ENCODE measurements at regions not wholly inside any gene's neighbourhood (a gene's known extent, or its start where the extent isn't known, plus 50 kb on each side); places are given as distances from the start of the nearest gene placed in this dataset.

DNA sequence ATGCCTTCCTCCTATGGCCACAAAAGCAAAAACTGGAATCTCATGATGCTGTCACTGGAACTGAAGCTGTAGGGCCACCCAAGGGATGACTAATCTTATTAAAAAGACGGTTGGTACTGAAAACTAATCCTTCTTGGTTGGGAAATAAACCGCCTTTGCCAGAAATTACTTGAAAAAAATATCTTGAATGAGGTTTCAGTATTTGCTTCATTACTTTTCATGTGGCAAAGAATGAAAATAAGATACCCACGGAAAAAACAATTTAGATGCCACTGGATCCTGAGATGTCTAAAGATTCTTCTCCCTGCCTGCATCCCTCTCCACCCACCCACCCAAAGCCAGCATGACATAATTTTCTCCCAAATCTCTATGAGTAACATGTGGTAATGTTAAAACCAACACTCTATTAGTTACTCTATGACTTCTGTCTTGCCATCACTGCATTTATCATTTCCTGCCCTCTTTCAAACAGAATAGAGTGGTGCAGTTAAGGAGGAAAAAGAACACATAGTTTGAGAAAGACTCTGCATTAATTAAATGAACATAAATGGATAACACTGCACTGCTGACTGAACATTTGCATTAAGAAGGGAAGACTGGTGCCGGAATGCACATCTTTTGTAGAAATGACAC is 111.8 kb upstream of the DPH6 start:
- no peak for DNase-seq

- DNase-seq: no peak
Measured at GRCh38 chr15:35663956-35664355, 118.0 kb upstream of the DPH6 start.

DNA sequence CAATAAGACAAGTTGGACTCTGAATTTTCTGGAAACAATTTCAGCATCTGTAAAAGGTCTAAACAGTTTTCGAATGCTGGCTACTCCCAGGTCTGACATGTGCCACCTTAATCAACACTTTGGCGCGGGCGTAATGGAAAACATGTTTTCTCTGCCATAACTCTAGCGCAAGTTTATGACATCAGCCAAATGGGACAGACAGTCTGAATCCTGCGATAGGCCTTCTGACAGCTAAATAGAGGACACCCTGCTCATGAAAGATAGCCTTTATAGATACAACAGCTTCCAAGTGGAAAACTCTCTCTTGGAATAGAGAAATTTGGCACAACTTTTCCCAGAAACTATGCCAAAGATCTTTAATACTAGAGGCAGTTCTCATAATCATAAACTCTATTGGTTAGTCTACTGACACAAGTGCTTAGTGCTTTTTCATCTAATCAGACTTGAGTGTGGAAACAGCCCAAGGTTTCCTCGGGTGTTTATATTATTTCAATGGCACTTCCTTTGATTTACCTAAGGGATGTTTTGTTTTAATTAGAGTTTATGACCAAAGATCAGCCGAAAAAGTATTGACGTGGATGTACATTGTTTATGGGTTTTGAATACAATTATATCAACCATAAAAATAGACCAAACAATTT is 120.1 kb upstream of the DPH6 start:
- DNase-seq: peak; percentile 55

DNA sequence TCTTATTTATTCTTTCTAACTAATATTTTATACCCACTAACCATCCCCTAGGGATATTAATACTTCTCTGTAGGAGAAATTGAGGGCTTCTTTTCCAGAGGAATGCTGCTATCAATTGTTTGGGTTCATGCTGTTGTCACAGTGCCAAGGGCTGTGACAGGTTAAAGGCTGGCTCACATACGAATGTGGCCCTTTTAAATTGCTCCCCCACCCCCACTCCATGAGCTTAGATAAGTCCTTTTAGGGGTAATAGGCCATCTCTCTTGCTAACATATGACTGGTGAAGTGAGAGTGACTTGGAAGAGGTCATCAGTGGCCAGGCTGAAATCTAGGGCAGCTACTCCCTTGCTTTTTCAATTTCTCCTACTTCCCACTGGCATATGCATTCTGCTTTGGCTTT is 121.9 kb upstream of the DPH6 start:
- DNase-seq: no peak

DNA sequence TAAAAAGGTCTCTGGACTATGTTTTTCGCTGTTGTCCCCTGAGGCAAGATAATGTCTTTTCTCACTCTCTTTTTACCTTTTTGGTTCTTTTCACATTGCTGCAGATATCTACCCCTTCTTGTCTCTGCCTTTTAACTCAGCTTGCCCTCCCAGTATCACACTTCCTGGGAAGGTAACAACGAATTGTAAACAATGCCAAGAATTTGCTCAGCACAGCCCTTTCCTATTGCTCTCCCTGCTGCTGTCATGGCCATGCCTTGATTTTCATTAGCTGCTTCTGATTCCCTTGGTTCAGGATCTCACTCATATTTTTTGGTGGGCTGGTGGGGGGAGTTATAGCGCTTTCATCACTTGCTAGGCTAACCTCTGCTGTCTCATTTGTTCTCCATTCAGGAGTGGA is 123.1 kb upstream of the DPH6 start:
- DNase-seq: no peak

DNA sequence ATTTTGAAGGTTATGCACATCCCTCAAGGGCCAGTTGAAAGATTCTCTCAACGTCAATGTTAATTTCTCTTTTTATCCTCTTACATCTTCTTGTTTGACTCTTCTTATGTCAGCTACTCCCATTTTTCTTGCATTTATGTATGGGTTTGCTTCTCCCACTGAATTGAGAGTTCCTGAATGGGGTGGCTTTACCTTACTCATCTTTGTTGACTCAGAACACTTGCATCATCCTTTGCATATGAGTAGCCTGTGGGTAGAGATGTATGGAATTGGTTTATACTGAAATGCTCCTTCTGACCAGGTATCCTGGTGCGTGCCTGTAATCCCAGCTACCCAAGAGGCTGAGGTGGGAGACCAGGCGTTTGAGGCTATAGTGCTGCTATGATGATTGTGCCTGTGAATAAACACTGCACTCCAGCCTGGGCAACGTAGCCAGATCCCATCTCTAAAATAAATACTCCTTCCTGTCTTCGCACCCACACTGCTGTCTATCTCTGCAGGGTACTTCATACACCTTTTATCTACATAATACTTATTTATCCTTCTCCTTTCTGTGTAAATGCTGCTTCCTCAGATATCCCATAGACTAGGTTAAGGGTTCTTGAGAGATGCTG is 123.6 kb upstream of the DPH6 start:
- DNase-seq: no peak

DNA sequence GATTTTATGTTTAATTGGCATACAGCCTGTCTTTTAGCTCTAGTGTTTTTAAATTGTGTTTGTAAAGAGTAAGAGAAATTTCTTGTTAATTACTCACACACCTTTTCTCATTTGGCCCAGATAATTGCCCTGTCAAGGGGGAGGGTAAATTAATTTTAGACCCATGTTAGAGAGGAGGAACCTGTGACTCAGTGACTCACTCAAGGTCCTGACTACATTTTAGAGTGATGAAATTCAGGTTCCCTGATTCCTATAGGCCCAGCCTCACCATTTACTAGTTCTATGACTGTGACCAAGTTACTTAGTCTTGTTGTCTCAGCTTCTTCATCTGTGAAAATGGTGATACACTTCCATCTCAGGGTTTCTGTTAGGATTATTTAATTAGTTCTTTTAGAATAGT is 125.2 kb upstream of the DPH6 start:
- no peak for DNase-seq

DNA sequence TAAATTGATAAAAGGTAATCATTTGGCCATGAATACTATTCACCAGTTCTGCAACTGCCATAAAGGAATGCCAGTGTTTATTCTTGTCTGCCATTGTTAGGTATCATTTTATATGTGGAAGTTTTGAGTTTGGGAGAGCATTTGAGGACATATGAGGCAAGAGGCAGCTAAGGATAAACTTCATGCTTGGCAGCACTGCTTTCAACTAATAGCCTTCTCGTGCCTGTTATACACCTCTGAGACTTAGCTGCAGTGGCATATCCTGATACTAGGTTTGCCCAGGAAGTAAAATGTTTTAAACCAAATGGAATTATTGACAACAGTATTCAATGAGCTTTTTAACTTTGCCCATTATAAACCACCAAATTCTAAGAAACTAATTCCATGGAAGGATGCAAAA is 126.0 kb upstream of the DPH6 start:
- no peak for DNase-seq

GRCh38 chr15:35673093-35673684 is 127.2 kb upstream of the DPH6 start:
- DNase-seq: no peak

- DNase-seq: peak; percentile 70
Measured at GRCh38 chr15:35674873-35675781, 129.2 kb upstream of the DPH6 start.

GRCh38 chr15:35678774-35679173 is 132.8 kb upstream of the DPH6 start:
- DNase-seq: no peak

- peak; percentile 61 for DNase-seq
Measured at GRCh38 chr15:35679186-35679585, 133.2 kb upstream of the DPH6 start.

- DNase-seq: no peak
Measured at GRCh38 chr15:35680951-35681350, 135.0 kb upstream of the DPH6 start.

- no peak for DNase-seq
Measured at GRCh38 chr15:35686347-35686746, 140.4 kb upstream of the DPH6 start.

DNA sequence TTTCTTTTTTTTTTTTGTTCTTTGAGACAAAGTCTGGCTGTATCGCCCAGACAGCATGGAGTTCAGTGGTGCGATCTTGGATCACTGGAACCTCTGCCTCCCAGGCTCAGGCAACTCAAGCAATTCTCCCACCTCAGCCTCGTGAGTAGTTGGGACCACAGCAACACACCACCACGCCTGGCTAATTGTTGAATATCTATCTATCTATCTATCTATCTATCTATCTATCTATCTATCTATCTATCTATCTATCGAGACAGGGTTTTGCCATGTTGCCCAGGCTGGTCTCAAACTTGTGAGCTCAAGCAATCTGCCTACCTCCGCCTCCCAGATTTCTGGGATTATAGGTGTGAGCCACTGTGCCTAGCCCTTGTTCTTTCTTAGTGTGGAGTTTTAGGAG is 143.3 kb upstream of the DPH6 start:
- DNase-seq: no peak

DNA sequence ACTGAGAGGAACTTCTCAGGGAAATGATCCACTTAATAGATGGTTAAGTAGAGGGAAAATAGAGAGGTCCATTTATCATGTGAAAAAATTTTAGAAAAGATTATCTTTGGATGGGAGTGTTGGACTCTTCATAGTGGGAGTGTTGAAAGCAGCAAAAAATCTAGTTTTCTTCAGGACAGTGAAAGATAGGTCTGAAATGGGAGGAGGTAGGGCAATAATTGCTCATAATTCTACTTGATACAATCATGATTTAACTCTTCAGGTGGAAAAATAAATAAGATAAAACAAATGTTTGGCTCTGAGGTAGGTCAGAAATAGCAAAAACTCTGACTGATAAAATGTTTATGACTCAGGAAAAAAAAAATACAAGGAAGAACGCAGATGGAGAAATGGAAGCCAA is 144.1 kb upstream of the DPH6 start:
- no peak for DNase-seq

DNA sequence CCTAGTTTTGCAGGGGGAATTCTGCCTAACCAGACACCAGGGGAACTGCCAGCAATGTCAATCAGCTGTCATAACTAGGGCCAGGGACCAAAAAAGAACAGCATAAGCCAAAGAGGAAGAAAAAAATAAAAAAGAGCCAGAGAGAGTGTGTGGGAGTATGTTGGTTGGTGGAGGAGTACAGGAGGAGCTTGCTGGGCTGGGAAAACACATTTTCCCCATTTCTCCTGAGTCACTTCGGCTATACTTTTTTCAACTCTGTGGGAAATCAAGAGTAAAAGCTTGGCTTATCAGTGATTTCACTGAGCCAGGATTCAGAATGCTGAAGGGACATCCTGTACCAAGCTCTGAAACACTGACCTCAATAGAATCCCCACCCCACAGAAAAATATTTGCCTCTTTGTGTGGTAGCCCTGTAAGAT is 144.7 kb upstream of the DPH6 start:
- DNase-seq: peak; percentile 79

DNA sequence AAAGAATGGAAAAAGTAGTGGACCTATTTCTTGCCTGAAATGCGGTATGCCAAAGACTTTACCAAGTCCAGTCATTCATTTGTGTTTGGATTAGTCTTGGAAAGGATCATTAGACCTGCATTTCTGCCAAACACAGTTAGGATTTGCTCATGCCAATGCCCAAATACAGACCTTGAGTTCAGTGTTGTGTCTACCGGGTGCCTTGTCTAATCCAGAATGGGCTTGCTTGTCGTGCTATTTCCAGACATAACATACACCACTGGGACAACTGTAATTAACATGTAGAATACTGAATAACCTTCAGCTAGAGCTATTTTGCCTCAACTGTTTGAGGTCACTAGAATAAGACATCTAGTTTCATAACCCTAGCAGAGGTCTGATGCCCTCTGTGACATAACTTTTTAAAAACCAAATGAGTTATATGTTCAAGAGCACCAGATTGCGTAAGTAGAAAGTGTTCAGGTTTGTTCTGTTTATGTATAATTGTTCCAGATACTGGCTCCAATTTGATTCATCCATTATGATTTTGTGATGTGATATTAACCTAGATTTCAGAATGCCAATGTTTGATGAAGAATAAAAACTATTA is 145.3 kb upstream of the DPH6 start:
- DNase-seq: no peak

- DNase-seq: no peak
Measured at GRCh38 chr15:35691891-35692867, 146.2 kb upstream of the DPH6 start.

GRCh38 chr15:35693286-35693685 is 147.3 kb upstream of the DPH6 start:
- no peak for DNase-seq

DNA sequence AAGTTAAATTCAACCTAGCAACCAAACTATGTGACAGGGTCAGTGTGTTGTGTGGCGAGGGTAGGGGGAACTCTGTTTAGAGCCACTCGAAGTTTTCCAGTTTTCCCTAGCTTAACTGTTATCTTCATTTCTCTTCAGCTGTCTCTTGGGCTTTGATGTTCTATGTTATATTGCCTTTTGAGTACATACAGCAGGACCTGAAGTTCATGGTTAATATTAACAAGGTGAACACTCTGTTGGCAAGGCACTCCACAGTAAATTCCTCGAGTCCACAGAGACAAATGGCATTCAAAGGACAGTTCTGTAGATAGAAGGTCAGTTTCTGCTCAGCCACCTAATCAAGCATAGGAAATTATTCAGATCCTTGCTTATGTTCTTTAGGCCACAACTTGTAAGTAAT is 147.9 kb upstream of the DPH6 start:
- no peak for DNase-seq
